Activated CD8-positive, alpha-beta memory T cell treated with anti-CD3 and anti-CD28 coated beads, Interleukin-2, amount 50 U/mL, for 1 hour (primary cell): ENCODE measurements at regions not wholly inside any gene's neighbourhood (a gene's known extent, or its start where the extent isn't known, plus 50 kb on each side); places are given as distances from the start of the nearest gene placed in this dataset.
"Not testable (repeated sequence)": the region's sequence is repeated elsewhere in the genome, so short reads cannot be mapped to it uniquely, and the experiment has no call there.

Source experiments
- DNase-seq: peaks from one replicate; pipeline ENCODE4 v3.0.0-alpha.2; 2020; ENCODE audit errors: extremely low read depth

GRCh38 chr18:2112435-2113045 is 458.8 kb downstream of the METTL4 start:
- no peak for DNase-seq

GRCh38 chr18:2114289-2114688 is 457.0 kb downstream of the METTL4 start:
- no peak for DNase-seq

GRCh38 chr18:2114765-2115164 is 456.5 kb downstream of the METTL4 start:
- no peak for DNase-seq

- DNase-seq, result no peak
These were observed 450.1 kb downstream of the METTL4 start for GRCh38 chr18:2121224-2121623.

- DNase-seq, result no peak
These were observed 448.2 kb downstream of the METTL4 start for GRCh38 chr18:2123077-2123476.

GRCh38 chr18:2134364-2134763 is 436.9 kb downstream of the METTL4 start:
- no peak for DNase-seq

GRCh38 chr18:2135309-2135708 is 436.0 kb downstream of the METTL4 start:
- no peak for DNase-seq

GRCh38 chr18:2138552-2138951 is 432.8 kb downstream of the METTL4 start:
- DNase-seq, result no peak

GRCh38 chr18:2139691-2140090 is 431.6 kb downstream of the METTL4 start:
- no peak for DNase-seq

- DNase-seq, result no peak
These were observed 427.7 kb downstream of the METTL4 start for GRCh38 chr18:2143636-2144035.

- DNase-seq, result no peak
These were observed 426.5 kb downstream of the METTL4 start for GRCh38 chr18:2144811-2145210.

- no peak for DNase-seq
These were observed 425.2 kb downstream of the METTL4 start for GRCh38 chr18:2146092-2146491.

- no peak for DNase-seq
These were observed 424.6 kb downstream of the METTL4 start for GRCh38 chr18:2146754-2147153.

GRCh38 chr18:2147476-2148230 is 423.7 kb downstream of the METTL4 start:
- no peak for DNase-seq

- DNase-seq, result no peak
These were observed 422.5 kb downstream of the METTL4 start for GRCh38 chr18:2148823-2149222.

- DNase-seq, result no peak
These were observed 420.7 kb downstream of the METTL4 start for GRCh38 chr18:2150566-2150965.

GRCh38 chr18:2154278-2154677 is 417.0 kb downstream of the METTL4 start:
- DNase-seq, result no peak

- no peak for DNase-seq
These were observed 406.4 kb downstream of the METTL4 start for GRCh38 chr18:2164644-2165550.

- DNase-seq, result not testable (repeated sequence)
These were observed 404.4 kb downstream of the METTL4 start for GRCh38 chr18:2166876-2167275.

- no peak for DNase-seq
These were observed 403.3 kb downstream of the METTL4 start for GRCh38 chr18:2168022-2168421.

- DNase-seq, result no peak
These were observed 401.6 kb downstream of the METTL4 start for GRCh38 chr18:2169656-2170055.

GRCh38 chr18:2171840-2172625 is 399.3 kb downstream of the METTL4 start:
- no peak for DNase-seq
